PC-3 (cell line): ENCODE measurements at regions not wholly inside any gene's neighbourhood (a gene's known extent, or its start where the extent isn't known, plus 50 kb on each side); places are given as distances from the start of the nearest gene placed in this dataset.

Experiments
- EZH2 ChIP-seq: fragments of 300-600 bp; sonication (generic); IDR thresholded peaks from one replicate; pipeline ENCODE4 v1.6.1; 2017; ENCODE audit warnings: antibody characterized with exemption, mild to moderate bottlenecking, low read length; ENCODE audit not compliant: unreplicated experiment
- TF ChIP-seq, protein P1 (sequence below): fragments of 300-600 bp; sonication (generic); conservative IDR thresholded peaks from 2 replicates; pipeline ENCODE4 v1.5.1; 2017; ENCODE audit warnings: antibody characterized with exemption, low read depth, mild to moderate bottlenecking, low read length

DNA sequence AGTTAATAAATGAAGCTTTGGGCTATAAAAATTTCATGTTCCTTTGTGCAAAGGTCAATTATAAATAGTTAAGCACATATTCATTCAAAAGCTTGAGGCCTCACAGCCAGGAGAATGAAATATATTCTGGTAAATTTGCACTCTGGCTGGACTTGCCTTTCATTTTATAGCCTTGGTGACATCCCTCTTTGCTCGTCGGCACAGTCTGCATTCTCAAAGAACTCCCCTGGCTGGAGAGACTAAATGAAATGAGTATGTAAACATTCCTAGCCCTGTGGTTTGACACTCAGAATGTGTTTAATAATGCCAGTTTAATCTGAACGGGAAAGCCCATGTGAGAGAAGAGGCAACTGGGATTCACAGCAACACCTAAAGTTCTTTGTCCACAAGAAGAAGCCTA is 285.6 kb downstream of the BRINP1 start:
- TF ChIP-seq, protein P1, sequence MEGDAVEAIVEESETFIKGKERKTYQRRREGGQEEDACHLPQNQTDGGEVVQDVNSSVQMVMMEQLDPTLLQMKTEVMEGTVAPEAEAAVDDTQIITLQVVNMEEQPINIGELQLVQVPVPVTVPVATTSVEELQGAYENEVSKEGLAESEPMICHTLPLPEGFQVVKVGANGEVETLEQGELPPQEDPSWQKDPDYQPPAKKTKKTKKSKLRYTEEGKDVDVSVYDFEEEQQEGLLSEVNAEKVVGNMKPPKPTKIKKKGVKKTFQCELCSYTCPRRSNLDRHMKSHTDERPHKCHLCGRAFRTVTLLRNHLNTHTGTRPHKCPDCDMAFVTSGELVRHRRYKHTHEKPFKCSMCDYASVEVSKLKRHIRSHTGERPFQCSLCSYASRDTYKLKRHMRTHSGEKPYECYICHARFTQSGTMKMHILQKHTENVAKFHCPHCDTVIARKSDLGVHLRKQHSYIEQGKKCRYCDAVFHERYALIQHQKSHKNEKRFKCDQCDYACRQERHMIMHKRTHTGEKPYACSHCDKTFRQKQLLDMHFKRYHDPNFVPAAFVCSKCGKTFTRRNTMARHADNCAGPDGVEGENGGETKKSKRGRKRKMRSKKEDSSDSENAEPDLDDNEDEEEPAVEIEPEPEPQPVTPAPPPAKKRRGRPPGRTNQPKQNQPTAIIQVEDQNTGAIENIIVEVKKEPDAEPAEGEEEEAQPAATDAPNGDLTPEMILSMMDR: no peak
- TF ChIP-seq EZH2: no peak
